HCT116 (cell line): ENCODE measurements at regions not wholly inside any gene's neighbourhood (a gene's known extent, or its start where the extent isn't known, plus 50 kb on each side); places are given as distances from the start of the nearest gene placed in this dataset.

Experiments used
- ATAC-seq: fragments of 200-7000 bp; cut with Tn5 transposase; 2 replicates; pipeline ENCODE4 v1.9.1; 2020; ENCODE audit warnings: mild to moderate bottlenecking, moderate library complexity
- BruUV-seq: library from RNA; stranded (reverse); fragments of 400-500 nt; replicated peaks from 2 replicates; lab custom pipeline; 2021; lab: Mats Ljungman, UMichigan
- CTCF ChIA-PET: fragments of 300-600 bp; sonication (Branson Sonifier 250); formaldehyde crosslinking; loops from one replicate; lab custom pipeline; 2021; ENCODE audit warnings: antibody characterized with exemption; lab: Charles Lee
- POLR2A ChIA-PET: fragments of 300-600, 350-600 bp; sonication (Branson Sonifier 250); formaldehyde crosslinking; loops from one replicate; lab custom pipeline; 2021; ENCODE audit warnings: antibody characterized with exemption; lab: Charles Lee
- RAD21 ChIA-PET, 2 experiments: fragments of 300-600 bp; sonication (Branson Sonifier 250); formaldehyde crosslinking; loops; one replicate each; lab custom pipeline; 2023; ENCODE audit warnings: low total read pairs in 2 of 2; ENCODE audit not compliant: uncharacterized antibody in 2 of 2, unreplicated experiment in 2 of 2, low non-redundant PET in 1 of 2; lab: Charles Lee
- DNase-seq: peaks from one replicate; pipeline ENCODE4 v3.0.0-alpha.2; 2010; ENCODE audit warnings: low read depth, low spot score
- H2AFZ ChIP-seq: fragments of 200-600 bp; shearing (Covaris generic), sonication (generic); 2 replicates; pipeline ENCODE4 v1.6.1; 2017; ENCODE audit warnings: low read depth, mixed run types, mixed read lengths, antibody characterized with exemption, low read length; ENCODE audit not compliant: poor library complexity, severe bottlenecking
- H3K27ac ChIP-seq: 2 replicates; pipeline ENCODE4 v1.5.1; 2012; ENCODE audit warnings: low read depth, low read length
- H3K27me3 ChIP-seq: fragments of 200-600 bp; sonication (generic); 2 replicates; pipeline ENCODE4 v1.6.1; 2016; ENCODE audit warnings: mixed run types, low read length, mixed read lengths; ENCODE audit not compliant: insufficient read depth
- H3K36me3 ChIP-seq, 2 experiments: fragments of 200-500 bp in 1 of 2; fragments of 200-600 bp in 1 of 2; sonication (Bioruptor generic) in 1 of 2; sonication (generic) in 1 of 2; 2 replicates each; pipeline versions ENCODE4 v1.5.1 to v1.6.1; 2014 to 2016; ENCODE audit warnings: low read length in 2 of 2, inconsistent platforms in 1 of 2, mixed read lengths in 1 of 2, mixed run types in 1 of 2; ENCODE audit not compliant: insufficient read depth in 2 of 2, control insufficient read depth in 1 of 2
- H3K4me1 ChIP-seq, 2 experiments: fragments of 200-600 bp in 1 of 2; sonication (generic) in 1 of 2; 2 replicates each; pipeline versions ENCODE4 v1.5.1 to v1.6.1; 2012 to 2017; ENCODE audit warnings: low read length in 2 of 2, inconsistent platforms in 1 of 2, mild to moderate bottlenecking in 1 of 2, mixed read lengths in 1 of 2, mixed run types in 1 of 2, moderate library complexity in 1 of 2; ENCODE audit not compliant: insufficient read depth in 2 of 2, control insufficient read depth in 1 of 2
- H3K4me2 ChIP-seq: fragments of 200-600 bp; sonication (generic); 2 replicates; pipeline ENCODE4 v1.6.1; 2017; ENCODE audit warnings: mixed run types, low read length, mixed read lengths
- H3K4me3 ChIP-seq, 2 experiments: fragments of 200-600 bp in 1 of 2; sonication (generic) in 1 of 2; replicated peaks in 1 of 2; 2 replicates each; pipeline ENCODE4 v1.5.1; 2011 to 2016; ENCODE audit warnings: low read length in 2 of 2, control low read depth in 1 of 2, low read depth in 1 of 2, mild to moderate bottlenecking in 1 of 2, mixed read lengths in 1 of 2, mixed run types in 1 of 2
- H3K79me2 ChIP-seq: fragments of 200-600 bp; sonication (generic); 2 replicates; pipeline ENCODE4 v1.6.1; 2017; ENCODE audit warnings: mild to moderate bottlenecking, mixed run types, low read length, moderate library complexity, mixed read lengths; ENCODE audit not compliant: insufficient read depth
- H3K9ac ChIP-seq: fragments of 200-600 bp; sonication (generic); 2 replicates; pipeline ENCODE4 v1.6.1; 2016; ENCODE audit warnings: low read length, mixed read lengths
- H3K9me2 ChIP-seq: fragments of 200-600 bp; sonication (generic), shearing (Covaris generic); 2 replicates; pipeline ENCODE4 v1.6.1; 2017; ENCODE audit warnings: mixed run types, mild to moderate bottlenecking, moderate library complexity; ENCODE audit not compliant: insufficient read depth
- H3K9me3 ChIP-seq, 2 experiments: fragments of 200-500 bp in 1 of 2; fragments of 200-600 bp in 1 of 2; sonication (Bioruptor generic) in 1 of 2; sonication (generic) in 1 of 2; 2 replicates each; pipeline ENCODE4 v1.6.1; 2014 to 2017; ENCODE audit warnings: low read length in 2 of 2, mixed read lengths in 2 of 2, inconsistent platforms in 1 of 2, low read depth in 1 of 2, mild to moderate bottlenecking in 1 of 2, mixed run types in 1 of 2, moderate library complexity in 1 of 2; ENCODE audit not compliant: control insufficient read depth in 1 of 2, insufficient read depth in 1 of 2
- H4K20me1 ChIP-seq: fragments of 200-600 bp; sonication (generic), shearing (Covaris generic); 2 replicates; pipeline ENCODE4 v1.6.1; 2017; ENCODE audit warnings: mixed run types, mild to moderate bottlenecking, moderate library complexity; ENCODE audit not compliant: insufficient read depth
- ATF3 ChIP-seq: IDR thresholded peaks from 2 replicates; pipeline ENCODE4 v1.6.1; 2012
- CBX3 ChIP-seq: IDR thresholded peaks from 2 replicates; pipeline ENCODE4 v1.6.1; 2012; ENCODE audit warnings: low read depth
- CEBPB ChIP-seq: IDR thresholded peaks from 2 replicates; pipeline ENCODE4 v1.6.1; 2012; ENCODE audit warnings: low read depth
- EGR1 ChIP-seq: IDR thresholded peaks from 2 replicates; pipeline ENCODE4 v1.6.1; 2012; ENCODE audit warnings: low read depth
- ELF1 ChIP-seq: IDR thresholded peaks from 2 replicates; pipeline ENCODE4 v1.6.1; 2012; ENCODE audit warnings: low read depth, borderline replicate concordance
- EZH2 ChIP-seq: fragments of 200-600 bp; sonication (generic); IDR thresholded peaks from 2 replicates; pipeline ENCODE4 v1.6.1; 2017; ENCODE audit warnings: antibody characterized with exemption, mixed run types
- EZH2phosphoT487 ChIP-seq: fragments of 200-600 bp; IDR thresholded peaks from 2 replicates; pipeline ENCODE4 v1.6.1; 2018; ENCODE audit warnings: antibody characterized with exemption, borderline replicate concordance
- JUND ChIP-seq: IDR thresholded peaks from 2 replicates; pipeline ENCODE4 v1.6.1; 2012
- MAX ChIP-seq: IDR thresholded peaks from 2 replicates; pipeline ENCODE4 v1.6.1; 2012
- POLR2A ChIP-seq: IDR thresholded peaks from 2 replicates; pipeline ENCODE4 v1.7.0; 2011; ENCODE audit warnings: borderline replicate concordance; ENCODE audit not compliant: insufficient read depth, insufficient read length; ENCODE audit errors: extremely low read depth
- SIN3A ChIP-seq: IDR thresholded peaks from 2 replicates; pipeline ENCODE4 v1.6.1; 2012; ENCODE audit warnings: low read depth
- SP1 ChIP-seq: IDR thresholded peaks from 2 replicates; pipeline ENCODE4 v1.6.1; 2012; ENCODE audit warnings: low read depth
- SRF ChIP-seq: IDR thresholded peaks from 2 replicates; pipeline ENCODE4 v1.6.1; 2012; ENCODE audit warnings: low read depth
- TCF7L2 ChIP-seq: IDR thresholded peaks from 2 replicates; pipeline ENCODE4 v1.7.0; 2011; ENCODE audit warnings: borderline replicate concordance, inconsistent platforms; ENCODE audit not compliant: insufficient read depth, insufficient read length; ENCODE audit errors: extremely low read depth
- YY1 ChIP-seq: IDR thresholded peaks from 2 replicates; pipeline ENCODE4 v1.6.1; 2011; ENCODE audit warnings: low read length, low read depth, moderate library complexity, mild to moderate bottlenecking; ENCODE audit not compliant: insufficient replicate concordance; ENCODE audit errors: extremely low read depth
- ZFX ChIP-seq: fragments of 450-650 bp; IDR thresholded peaks from 2 replicates; pipeline ENCODE4 v1.6.1; 2017
- ZNF274 ChIP-seq: fragments of 200-500 bp; sonication (Bioruptor generic); IDR thresholded peaks from 2 replicates; pipeline ENCODE4 v1.6.1; 2014; ENCODE audit warnings: mild to moderate bottlenecking, low read depth, low read length, inconsistent platforms
- intact Hi-C: fragments of 100-400 bp; cut with micrococcal nuclease; formaldehyde crosslinking; loops from 2 replicates; pipeline ENCODE4 v1.10.0; 2022
- TF ChIP-seq, protein P1 (sequence below): IDR thresholded peaks from 2 replicates; pipeline ENCODE4 v1.6.1; 2012; ENCODE audit warnings: low read depth
- TF ChIP-seq, protein P2 (sequence below), 3 experiments: fragments of 200-600 bp in 1 of 3; sonication (generic) in 1 of 3; IDR thresholded peaks in 2 of 3; conservative IDR thresholded peaks in 1 of 3; 2 replicates each; pipeline ENCODE4 v1.5.1; 2012 to 2017; ENCODE audit warnings: low read depth in 2 of 3, low read length in 2 of 3, antibody characterized with exemption in 1 of 3, borderline replicate concordance in 1 of 3, control low read depth in 1 of 3, mild to moderate bottlenecking in 1 of 3, mixed read lengths in 1 of 3, mixed run types in 1 of 3, moderate library complexity in 1 of 3; ENCODE audit not compliant: insufficient read depth in 1 of 3

DNA sequence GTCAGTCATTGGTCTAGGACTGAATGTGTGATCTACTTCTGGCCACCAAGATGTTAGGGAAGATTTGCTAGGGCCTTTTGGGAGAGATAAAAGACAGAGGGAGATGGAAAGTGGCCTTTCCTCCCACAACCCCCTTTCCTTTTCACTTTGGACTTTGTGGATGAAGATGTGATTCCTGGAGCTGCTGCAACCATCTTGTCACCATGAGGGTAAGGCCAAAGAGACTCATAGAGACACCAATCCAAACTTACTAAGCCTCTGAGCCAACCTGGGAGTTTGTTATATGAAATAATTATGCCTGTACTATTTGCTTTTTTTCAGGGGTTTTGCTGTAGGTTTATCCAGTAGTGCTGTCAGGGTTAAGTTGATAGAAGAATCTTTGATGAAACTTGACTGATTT lies 111.8 kb upstream of the SMIM23 start:
- Histone ChIP-seq H3K79me2 (no peaks in the 10 kb centered on the region), H3K27ac (no peak overlapping the region), H3K9me3 (no peaks in the 10 kb centered on the region), H3K9me2 (no peaks in the 10 kb centered on the region), H4K20me1 (no peaks in the 10 kb centered on the region), H3K9ac (no peak overlapping the region), H3K36me3 (no peaks in the 10 kb centered on the region), H3K4me2 (no peak overlapping the region), H2AFZ (no peak overlapping the region), H3K4me3 (no peak overlapping the region), H3K4me1 (no peaks in the 10 kb centered on the region), H3K27me3 (peaks cover 19% of the 10 kb centered on the region; the same call in 1 of the 2 replicates)
- DNase-seq (no peak), ATAC-seq (no peak)
- BruUV-seq = no TSS peak
- ChIA-PET RAD21 (no interaction called here), POLR2A (no interaction called here), CTCF (no interaction called here)
- TF ChIP-seq SP1 (no peak), YY1 (no peak), ZNF274 (no peak), ATF3 (no peak), CEBPB (no peak), MAX (no peak), SIN3A (no peak), SRF (no peak), EZH2 (no peak), ZFX (no peak), JUND (no peak), CBX3 (no peak), TCF7L2 (no peak), EZH2phosphoT487 (no peak), EGR1 (no peak), POLR2A (no peak), ELF1 (no peak)
- TF ChIP-seq, protein P1, sequence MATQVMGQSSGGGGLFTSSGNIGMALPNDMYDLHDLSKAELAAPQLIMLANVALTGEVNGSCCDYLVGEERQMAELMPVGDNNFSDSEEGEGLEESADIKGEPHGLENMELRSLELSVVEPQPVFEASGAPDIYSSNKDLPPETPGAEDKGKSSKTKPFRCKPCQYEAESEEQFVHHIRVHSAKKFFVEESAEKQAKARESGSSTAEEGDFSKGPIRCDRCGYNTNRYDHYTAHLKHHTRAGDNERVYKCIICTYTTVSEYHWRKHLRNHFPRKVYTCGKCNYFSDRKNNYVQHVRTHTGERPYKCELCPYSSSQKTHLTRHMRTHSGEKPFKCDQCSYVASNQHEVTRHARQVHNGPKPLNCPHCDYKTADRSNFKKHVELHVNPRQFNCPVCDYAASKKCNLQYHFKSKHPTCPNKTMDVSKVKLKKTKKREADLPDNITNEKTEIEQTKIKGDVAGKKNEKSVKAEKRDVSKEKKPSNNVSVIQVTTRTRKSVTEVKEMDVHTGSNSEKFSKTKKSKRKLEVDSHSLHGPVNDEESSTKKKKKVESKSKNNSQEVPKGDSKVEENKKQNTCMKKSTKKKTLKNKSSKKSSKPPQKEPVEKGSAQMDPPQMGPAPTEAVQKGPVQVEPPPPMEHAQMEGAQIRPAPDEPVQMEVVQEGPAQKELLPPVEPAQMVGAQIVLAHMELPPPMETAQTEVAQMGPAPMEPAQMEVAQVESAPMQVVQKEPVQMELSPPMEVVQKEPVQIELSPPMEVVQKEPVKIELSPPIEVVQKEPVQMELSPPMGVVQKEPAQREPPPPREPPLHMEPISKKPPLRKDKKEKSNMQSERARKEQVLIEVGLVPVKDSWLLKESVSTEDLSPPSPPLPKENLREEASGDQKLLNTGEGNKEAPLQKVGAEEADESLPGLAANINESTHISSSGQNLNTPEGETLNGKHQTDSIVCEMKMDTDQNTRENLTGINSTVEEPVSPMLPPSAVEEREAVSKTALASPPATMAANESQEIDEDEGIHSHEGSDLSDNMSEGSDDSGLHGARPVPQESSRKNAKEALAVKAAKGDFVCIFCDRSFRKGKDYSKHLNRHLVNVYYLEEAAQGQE = no peak
- TF ChIP-seq, protein P2, sequence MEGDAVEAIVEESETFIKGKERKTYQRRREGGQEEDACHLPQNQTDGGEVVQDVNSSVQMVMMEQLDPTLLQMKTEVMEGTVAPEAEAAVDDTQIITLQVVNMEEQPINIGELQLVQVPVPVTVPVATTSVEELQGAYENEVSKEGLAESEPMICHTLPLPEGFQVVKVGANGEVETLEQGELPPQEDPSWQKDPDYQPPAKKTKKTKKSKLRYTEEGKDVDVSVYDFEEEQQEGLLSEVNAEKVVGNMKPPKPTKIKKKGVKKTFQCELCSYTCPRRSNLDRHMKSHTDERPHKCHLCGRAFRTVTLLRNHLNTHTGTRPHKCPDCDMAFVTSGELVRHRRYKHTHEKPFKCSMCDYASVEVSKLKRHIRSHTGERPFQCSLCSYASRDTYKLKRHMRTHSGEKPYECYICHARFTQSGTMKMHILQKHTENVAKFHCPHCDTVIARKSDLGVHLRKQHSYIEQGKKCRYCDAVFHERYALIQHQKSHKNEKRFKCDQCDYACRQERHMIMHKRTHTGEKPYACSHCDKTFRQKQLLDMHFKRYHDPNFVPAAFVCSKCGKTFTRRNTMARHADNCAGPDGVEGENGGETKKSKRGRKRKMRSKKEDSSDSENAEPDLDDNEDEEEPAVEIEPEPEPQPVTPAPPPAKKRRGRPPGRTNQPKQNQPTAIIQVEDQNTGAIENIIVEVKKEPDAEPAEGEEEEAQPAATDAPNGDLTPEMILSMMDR (IDR thresholded peaks at IDR 0.05 in 2 of 3, conservative IDR thresholded peaks at IDR 0.05 in 1 of 3; ENCODE audit: borderline replicate concordance in 1 of 3, insufficient read depth in 1 of 3, low read depth in 2 of 3, low read length in 2 of 3) = no peak
- intact Hi-C loops = no loop called here
